CD4-positive, alpha-beta T cell treated with Interleukin-10 for 1 hour (primary cell): ENCODE measurements at regions not wholly inside any gene's neighbourhood (a gene's known extent, or its start where the extent isn't known, plus 50 kb on each side); places are given as distances from the start of the nearest gene placed in this dataset.
A peak's percentile ranks its signal among the peaks of the same experiment; 100 is the strongest.

Experiments
- DNase-seq: peaks from one replicate; pipeline ENCODE4 v3.0.0-alpha.2; 2020

GRCh38 chrX:42093756-42094155 lies 170.4 kb upstream of the CASK start:
- DNase-seq: peak; percentile 16

GRCh38 chrX:42090395-42090794 lies 167.0 kb upstream of the CASK start:
- DNase-seq: no peak

GRCh38 chrX:42089031-42089430 lies 165.7 kb upstream of the CASK start:
- DNase-seq: no peak

- DNase-seq: no peak
Measured at GRCh38 chrX:42087960-42088359, 164.6 kb upstream of the CASK start.

- DNase-seq: no peak
Measured at GRCh38 chrX:42085836-42086235, 162.5 kb upstream of the CASK start.

- no peak for DNase-seq
Measured at GRCh38 chrX:42079968-42080367, 156.6 kb upstream of the CASK start.

GRCh38 chrX:42077675-42078074 lies 154.3 kb upstream of the CASK start:
- DNase-seq: no peak

- DNase-seq: no peak
Measured at GRCh38 chrX:42075032-42075431, 151.7 kb upstream of the CASK start.

- DNase-seq: no peak
Measured at GRCh38 chrX:42073448-42073847, 150.1 kb upstream of the CASK start.

GRCh38 chrX:42070866-42071265 lies 147.5 kb upstream of the CASK start:
- no peak for DNase-seq

GRCh38 chrX:42054256-42054655 lies 130.9 kb upstream of the CASK start:
- DNase-seq: no peak

GRCh38 chrX:42050345-42050744 lies 127.0 kb upstream of the CASK start:
- DNase-seq: no peak

- DNase-seq: no peak
Measured at GRCh38 chrX:42047886-42048285, 124.5 kb upstream of the CASK start.

- DNase-seq: no peak
Measured at GRCh38 chrX:42028109-42028508, 104.8 kb upstream of the CASK start.

- no peak for DNase-seq
Measured at GRCh38 chrX:42027367-42028000, 104.1 kb upstream of the CASK start.

- DNase-seq: no peak
Measured at GRCh38 chrX:42025861-42026260, 102.5 kb upstream of the CASK start.

GRCh38 chrX:42023122-42023521 lies 99.8 kb upstream of the CASK start:
- no peak for DNase-seq

- no peak for DNase-seq
Measured at GRCh38 chrX:42022158-42022557, 98.8 kb upstream of the CASK start.

- DNase-seq: no peak
Measured at GRCh38 chrX:42021058-42021457, 97.7 kb upstream of the CASK start.

GRCh38 chrX:42020225-42020624 lies 96.9 kb upstream of the CASK start:
- DNase-seq: peak; percentile 11

- DNase-seq: no peak
Measured at GRCh38 chrX:42017971-42018370, 94.6 kb upstream of the CASK start.

- no peak for DNase-seq
Measured at GRCh38 chrX:42000836-42001235, 77.5 kb upstream of the CASK start.

GRCh38 chrX:41984628-41985027 lies 61.3 kb upstream of the CASK start:
- no peak for DNase-seq

- DNase-seq: no peak
Measured at GRCh38 chrX:41982953-41983352, 59.6 kb upstream of the CASK start.

GRCh38 chrX:41981481-41982013 lies 58.2 kb upstream of the CASK start:
- DNase-seq: no peak
